Panc1 (cell line): ENCODE measurements at regions not wholly inside any gene's neighbourhood (a gene's known extent, or its start where the extent isn't known, plus 50 kb on each side); places are given as distances from the start of the nearest gene placed in this dataset.

Source experiments
- ATAC-seq: fragments of 200-7000 bp; cut with Tn5 transposase; 2 replicates; pipeline ENCODE4 v1.9.1; 2020; ENCODE audit warnings: mild to moderate bottlenecking, moderate library complexity
- BruUV-seq: library from RNA; stranded (reverse); fragments of 400-500 nt; replicated peaks from 2 replicates; lab custom pipeline; 2021; lab: Mats Ljungman, UMichigan
- CTCF ChIA-PET: fragments of 300-600 bp; sonication (Branson Sonifier 250); formaldehyde crosslinking; loops from one replicate; lab custom pipeline; 2022; ENCODE audit warnings: antibody characterized with exemption; lab: Charles Lee
- POLR2A ChIA-PET: fragments of 300-600 bp; sonication (Branson Sonifier 250); formaldehyde crosslinking; loops from one replicate; lab custom pipeline; 2022; ENCODE audit warnings: antibody characterized with exemption; lab: Charles Lee
- DNase-seq: peaks from one replicate; pipeline ENCODE4 v3.0.0-alpha.2; 2010; ENCODE audit warnings: low read depth, low spot score
- H3K27ac ChIP-seq: 2 replicates; pipeline ENCODE4 v1.5.1; 2011; ENCODE audit warnings: mild to moderate bottlenecking, low read length, inconsistent platforms
- H3K27me3 ChIP-seq: fragments of 200-500 bp; sonication (Bioruptor generic); 2 replicates; pipeline ENCODE4 v1.6.0; 2014; ENCODE audit warnings: low read length, inconsistent platforms; ENCODE audit not compliant: control insufficient read depth, insufficient read depth
- H3K36me3 ChIP-seq: fragments of 200-500 bp; sonication (Bioruptor generic); 2 replicates; pipeline ENCODE4 v1.5.1; 2014; ENCODE audit warnings: inconsistent platforms, mild to moderate bottlenecking, low read length, moderate library complexity; ENCODE audit not compliant: control insufficient read depth, insufficient read depth
- H3K4me1 ChIP-seq: 2 replicates; pipeline ENCODE4 v1.5.1; 2011; ENCODE audit warnings: inconsistent platforms, mild to moderate bottlenecking, low read length, moderate library complexity; ENCODE audit not compliant: control insufficient read depth, insufficient read depth
- H3K4me3 ChIP-seq, 2 experiments: 2 replicates each; pipeline ENCODE4 v1.5.1; 2011 to 2012; ENCODE audit warnings: low read depth in 2 of 2, low read length in 2 of 2, mild to moderate bottlenecking in 2 of 2, inconsistent platforms in 1 of 2, moderate library complexity in 1 of 2
- H3K9me3 ChIP-seq: fragments of 200-500 bp; sonication (Bioruptor generic); 2 replicates; pipeline ENCODE4 v1.5.1; 2014; ENCODE audit warnings: low read depth, mild to moderate bottlenecking, inconsistent platforms, low read length, moderate library complexity; ENCODE audit not compliant: control insufficient read depth, insufficient read depth
- POLR2AphosphoS5 ChIP-seq: IDR thresholded peaks from 2 replicates; pipeline ENCODE4 v1.6.1; 2012; ENCODE audit warnings: mild to moderate bottlenecking, low read depth, low read length, moderate library complexity
- SIN3A ChIP-seq: IDR thresholded peaks from 2 replicates; pipeline ENCODE4 v1.6.1; 2012; ENCODE audit warnings: low read depth, mild to moderate bottlenecking, low read length, moderate library complexity, borderline replicate concordance; ENCODE audit not compliant: insufficient read depth
- TCF7L2 ChIP-seq: IDR thresholded peaks from 2 replicates; pipeline ENCODE4 v1.6.1; 2011; ENCODE audit warnings: mild to moderate bottlenecking, low read depth, low read length, inconsistent platforms
- in situ Hi-C: cut with HindIII; loops from 2 replicates; pipeline ENCODE4 v1.10.0; 2016; ENCODE audit warnings: low sequenced_read_pairs, low pct_unique_long_range_greater_than_20kb
- intact Hi-C: fragments of 100-400 bp; cut with micrococcal nuclease; formaldehyde crosslinking; loops from one replicate; pipeline ENCODE4 v1.10.0; 2022; ENCODE audit not compliant: unreplicated experiment
- TF ChIP-seq, protein P1 (sequence below), 2 experiments: IDR thresholded peaks; 2 replicates each; pipeline ENCODE4 v1.6.1; 2011 to 2012; ENCODE audit warnings: low read depth in 2 of 2, control low read depth in 1 of 2, low read length in 1 of 2, mild to moderate bottlenecking in 1 of 2, moderate library complexity in 1 of 2; ENCODE audit not compliant: insufficient read depth in 1 of 2
- TF ChIP-seq, protein P2 (sequence below): fragments of 450-650 bp; IDR thresholded peaks from 2 replicates; pipeline ENCODE4 v1.5.1; 2017; ENCODE audit warnings: mild to moderate bottlenecking

DNA sequence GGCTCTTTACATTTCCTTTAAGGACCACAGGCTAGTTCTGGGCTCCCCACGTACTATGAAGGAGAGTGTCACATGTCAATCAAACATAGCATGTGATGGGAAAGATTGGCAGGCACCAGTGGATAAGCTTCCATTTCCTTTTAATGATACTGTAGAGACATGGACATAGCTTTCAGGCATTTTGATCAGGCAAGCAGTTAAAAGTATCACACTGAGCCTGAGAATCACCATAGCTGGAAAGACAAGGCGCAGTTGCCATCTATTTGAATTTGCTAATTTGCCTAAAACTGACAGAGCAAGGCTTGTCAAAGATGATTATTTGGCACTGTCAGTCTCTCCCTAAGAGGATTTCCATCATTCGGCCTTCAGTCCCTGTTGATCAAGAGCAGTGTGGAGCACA, 263.4 kb upstream of the TAC1 start:
- in situ Hi-C loops, result no loop called here
- intact Hi-C loops, result no loop called here
- DNase-seq (no peak), ATAC-seq (no peak)
- Histone ChIP-seq H3K27me3 (peaks cover 3% of the 10 kb centered on the region; the same call in 1 of the 2 replicates), H3K9me3 (no peaks in the 10 kb centered on the region), H3K27ac (no peak overlapping the region), H3K4me1 (no peaks in the 10 kb centered on the region), H3K4me3 (no peak overlapping the region), H3K36me3 (no peaks in the 10 kb centered on the region)
- POLR2A ChIA-PET, result no interaction called here
- TF ChIP-seq, protein P1, sequence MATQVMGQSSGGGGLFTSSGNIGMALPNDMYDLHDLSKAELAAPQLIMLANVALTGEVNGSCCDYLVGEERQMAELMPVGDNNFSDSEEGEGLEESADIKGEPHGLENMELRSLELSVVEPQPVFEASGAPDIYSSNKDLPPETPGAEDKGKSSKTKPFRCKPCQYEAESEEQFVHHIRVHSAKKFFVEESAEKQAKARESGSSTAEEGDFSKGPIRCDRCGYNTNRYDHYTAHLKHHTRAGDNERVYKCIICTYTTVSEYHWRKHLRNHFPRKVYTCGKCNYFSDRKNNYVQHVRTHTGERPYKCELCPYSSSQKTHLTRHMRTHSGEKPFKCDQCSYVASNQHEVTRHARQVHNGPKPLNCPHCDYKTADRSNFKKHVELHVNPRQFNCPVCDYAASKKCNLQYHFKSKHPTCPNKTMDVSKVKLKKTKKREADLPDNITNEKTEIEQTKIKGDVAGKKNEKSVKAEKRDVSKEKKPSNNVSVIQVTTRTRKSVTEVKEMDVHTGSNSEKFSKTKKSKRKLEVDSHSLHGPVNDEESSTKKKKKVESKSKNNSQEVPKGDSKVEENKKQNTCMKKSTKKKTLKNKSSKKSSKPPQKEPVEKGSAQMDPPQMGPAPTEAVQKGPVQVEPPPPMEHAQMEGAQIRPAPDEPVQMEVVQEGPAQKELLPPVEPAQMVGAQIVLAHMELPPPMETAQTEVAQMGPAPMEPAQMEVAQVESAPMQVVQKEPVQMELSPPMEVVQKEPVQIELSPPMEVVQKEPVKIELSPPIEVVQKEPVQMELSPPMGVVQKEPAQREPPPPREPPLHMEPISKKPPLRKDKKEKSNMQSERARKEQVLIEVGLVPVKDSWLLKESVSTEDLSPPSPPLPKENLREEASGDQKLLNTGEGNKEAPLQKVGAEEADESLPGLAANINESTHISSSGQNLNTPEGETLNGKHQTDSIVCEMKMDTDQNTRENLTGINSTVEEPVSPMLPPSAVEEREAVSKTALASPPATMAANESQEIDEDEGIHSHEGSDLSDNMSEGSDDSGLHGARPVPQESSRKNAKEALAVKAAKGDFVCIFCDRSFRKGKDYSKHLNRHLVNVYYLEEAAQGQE (IDR thresholded peaks at IDR 0.05; ENCODE audit: insufficient read depth in 1 of 2, low read depth in 2 of 2, low read length in 1 of 2), result no peak
- CTCF ChIA-PET, result no interaction called here
- BruUV-seq, result no TSS peak

DNA sequence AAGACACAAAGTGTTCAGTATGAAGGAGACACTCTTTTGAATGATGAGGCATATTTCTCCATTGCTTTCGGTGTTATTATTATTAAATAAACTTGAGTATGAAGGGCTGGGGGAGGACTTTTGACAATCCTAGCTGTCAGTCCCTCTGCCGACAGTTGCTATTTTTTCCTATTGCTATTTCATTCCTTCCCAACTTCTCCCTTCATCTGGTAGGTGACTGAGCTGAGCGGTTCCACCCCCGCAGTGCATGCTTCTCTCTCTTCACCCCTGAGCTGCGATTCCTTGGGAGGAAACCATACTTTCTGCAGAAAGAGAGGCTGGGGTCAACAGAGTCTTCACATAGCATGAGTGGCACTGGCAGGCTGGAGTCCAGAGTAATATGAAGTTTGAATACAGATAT, 261.2 kb upstream of the TAC1 start:
- no TSS peak for BruUV-seq
- DNase-seq, result no peak
- H3K4me3 ChIP-seq, result no peak overlapping the region
- ChIA-PET CTCF (no interaction called here), POLR2A (no interaction called here)
- no peaks in the 10 kb centered on the region for H3K9me3 ChIP-seq
- H3K36me3 ChIP-seq, result no peaks in the 10 kb centered on the region
- no peak for ATAC-seq
- H3K27me3 ChIP-seq, result peaks cover 3% of the 10 kb centered on the region; the same call in 1 of the 2 replicates
- H3K27ac ChIP-seq, result no peak overlapping the region
- TF ChIP-seq, protein P1 (IDR thresholded peaks at IDR 0.05; ENCODE audit: insufficient read depth in 1 of 2, low read depth in 2 of 2, low read length in 1 of 2), result no peak
- TF ChIP-seq POLR2AphosphoS5 (no peak), TCF7L2 (no peak), SIN3A (no peak)
- TF ChIP-seq, protein P2, sequence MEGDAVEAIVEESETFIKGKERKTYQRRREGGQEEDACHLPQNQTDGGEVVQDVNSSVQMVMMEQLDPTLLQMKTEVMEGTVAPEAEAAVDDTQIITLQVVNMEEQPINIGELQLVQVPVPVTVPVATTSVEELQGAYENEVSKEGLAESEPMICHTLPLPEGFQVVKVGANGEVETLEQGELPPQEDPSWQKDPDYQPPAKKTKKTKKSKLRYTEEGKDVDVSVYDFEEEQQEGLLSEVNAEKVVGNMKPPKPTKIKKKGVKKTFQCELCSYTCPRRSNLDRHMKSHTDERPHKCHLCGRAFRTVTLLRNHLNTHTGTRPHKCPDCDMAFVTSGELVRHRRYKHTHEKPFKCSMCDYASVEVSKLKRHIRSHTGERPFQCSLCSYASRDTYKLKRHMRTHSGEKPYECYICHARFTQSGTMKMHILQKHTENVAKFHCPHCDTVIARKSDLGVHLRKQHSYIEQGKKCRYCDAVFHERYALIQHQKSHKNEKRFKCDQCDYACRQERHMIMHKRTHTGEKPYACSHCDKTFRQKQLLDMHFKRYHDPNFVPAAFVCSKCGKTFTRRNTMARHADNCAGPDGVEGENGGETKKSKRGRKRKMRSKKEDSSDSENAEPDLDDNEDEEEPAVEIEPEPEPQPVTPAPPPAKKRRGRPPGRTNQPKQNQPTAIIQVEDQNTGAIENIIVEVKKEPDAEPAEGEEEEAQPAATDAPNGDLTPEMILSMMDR, result no peak
- intact Hi-C loops, result no loop called here
- no peaks in the 10 kb centered on the region for H3K4me1 ChIP-seq
- in situ Hi-C loops, result no loop called here
